BE2C (cell line): ENCODE measurements at regions not wholly inside any gene's neighbourhood (a gene's known extent, or its start where the extent isn't known, plus 50 kb on each side); places are given as distances from the start of the nearest gene placed in this dataset.

Experiments
- DNase-seq: peaks from one replicate; pipeline ENCODE4 v3.0.0-alpha.2; 2020
- H3K27me3 ChIP-seq: fragments of 250-450 bp; sonication (Bioruptor Pico); 2 replicates; pipeline ENCODE4 v1.5.1; 2020; ENCODE audit warnings: mild to moderate bottlenecking
- H3K36me3 ChIP-seq: fragments of 250-450 bp; sonication (Bioruptor Pico); 2 replicates; pipeline ENCODE4 v1.5.1; 2020; ENCODE audit warnings: mild to moderate bottlenecking
- H3K4me1 ChIP-seq: fragments of 250-450 bp; sonication (Bioruptor Pico); 2 replicates; pipeline ENCODE4 v1.5.1; 2020
- H3K4me3 ChIP-seq: 2 replicates; pipeline ENCODE4 v1.5.1; 2011; ENCODE audit warnings: low read depth, low read length
- H3K9me3 ChIP-seq: fragments of 250-450 bp; sonication (Bioruptor Pico); 2 replicates; pipeline ENCODE4 v1.5.1; 2020
- TF ChIP-seq, protein P1 (sequence below): IDR thresholded peaks from 2 replicates; pipeline ENCODE4 v1.5.1; 2012; ENCODE audit warnings: mild to moderate bottlenecking, low read depth, low read length

DNA sequence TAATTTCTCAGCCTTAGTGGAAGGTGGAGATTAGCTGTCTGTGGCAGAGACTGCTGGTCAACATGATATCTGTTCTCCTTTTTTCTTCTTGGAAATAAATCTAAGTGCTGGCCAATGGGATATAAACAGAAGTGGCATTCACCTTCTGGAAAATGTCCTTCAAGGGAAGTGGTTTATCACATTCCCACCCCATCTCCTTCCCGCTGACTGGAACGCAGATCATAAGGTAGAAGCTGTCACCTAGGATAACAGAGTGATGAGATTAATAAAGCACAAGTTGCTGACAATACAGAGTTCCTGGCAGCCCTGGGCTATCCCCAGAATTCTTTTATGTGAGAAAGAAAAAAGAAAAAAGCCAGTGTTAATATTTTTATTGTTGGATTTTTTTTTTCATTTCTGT lies 109.7 kb upstream of the OSMR start:
- no peaks in the 10 kb centered on the region for H3K9me3 ChIP-seq

DNA sequence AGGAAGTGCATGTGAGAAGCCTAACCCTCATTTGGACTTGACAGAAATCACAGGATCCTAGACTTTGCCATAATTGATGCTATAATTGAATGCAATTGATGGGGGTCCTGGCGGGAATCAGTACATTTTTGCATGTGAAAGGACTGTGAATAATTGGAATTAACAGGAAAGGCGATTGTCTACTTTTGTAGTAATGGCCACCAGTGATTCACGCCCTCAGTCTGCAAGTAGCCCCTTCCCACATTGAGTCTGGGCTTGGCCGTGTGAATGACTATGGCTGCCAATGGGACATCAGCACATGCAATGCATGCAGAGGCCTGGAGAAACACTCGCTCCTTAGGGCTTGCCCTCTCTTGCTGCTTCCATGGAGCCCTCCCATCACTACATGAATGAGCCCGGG lies 107.8 kb upstream of the OSMR start:
- no peak for DNase-seq
- H3K4me3 ChIP-seq = no peak overlapping the region
- H3K27me3 ChIP-seq = no peaks in the 10 kb centered on the region
- TF ChIP-seq, protein P1, sequence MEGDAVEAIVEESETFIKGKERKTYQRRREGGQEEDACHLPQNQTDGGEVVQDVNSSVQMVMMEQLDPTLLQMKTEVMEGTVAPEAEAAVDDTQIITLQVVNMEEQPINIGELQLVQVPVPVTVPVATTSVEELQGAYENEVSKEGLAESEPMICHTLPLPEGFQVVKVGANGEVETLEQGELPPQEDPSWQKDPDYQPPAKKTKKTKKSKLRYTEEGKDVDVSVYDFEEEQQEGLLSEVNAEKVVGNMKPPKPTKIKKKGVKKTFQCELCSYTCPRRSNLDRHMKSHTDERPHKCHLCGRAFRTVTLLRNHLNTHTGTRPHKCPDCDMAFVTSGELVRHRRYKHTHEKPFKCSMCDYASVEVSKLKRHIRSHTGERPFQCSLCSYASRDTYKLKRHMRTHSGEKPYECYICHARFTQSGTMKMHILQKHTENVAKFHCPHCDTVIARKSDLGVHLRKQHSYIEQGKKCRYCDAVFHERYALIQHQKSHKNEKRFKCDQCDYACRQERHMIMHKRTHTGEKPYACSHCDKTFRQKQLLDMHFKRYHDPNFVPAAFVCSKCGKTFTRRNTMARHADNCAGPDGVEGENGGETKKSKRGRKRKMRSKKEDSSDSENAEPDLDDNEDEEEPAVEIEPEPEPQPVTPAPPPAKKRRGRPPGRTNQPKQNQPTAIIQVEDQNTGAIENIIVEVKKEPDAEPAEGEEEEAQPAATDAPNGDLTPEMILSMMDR = no peak
- no peaks in the 10 kb centered on the region for H3K36me3 ChIP-seq
- H3K9me3 ChIP-seq = no peaks in the 10 kb centered on the region
- H3K4me1 ChIP-seq = no peaks in the 10 kb centered on the region

More for the DNA sequence above, 109.7 kb upstream of the OSMR start:
- Histone ChIP-seq H3K4me3 (no peak overlapping the region), H3K4me1 (no peaks in the 10 kb centered on the region), H3K27me3 (no peaks in the 10 kb centered on the region), H3K36me3 (no peaks in the 10 kb centered on the region)
- no peak for DNase-seq
- TF ChIP-seq, protein P1 = no peak

DNA sequence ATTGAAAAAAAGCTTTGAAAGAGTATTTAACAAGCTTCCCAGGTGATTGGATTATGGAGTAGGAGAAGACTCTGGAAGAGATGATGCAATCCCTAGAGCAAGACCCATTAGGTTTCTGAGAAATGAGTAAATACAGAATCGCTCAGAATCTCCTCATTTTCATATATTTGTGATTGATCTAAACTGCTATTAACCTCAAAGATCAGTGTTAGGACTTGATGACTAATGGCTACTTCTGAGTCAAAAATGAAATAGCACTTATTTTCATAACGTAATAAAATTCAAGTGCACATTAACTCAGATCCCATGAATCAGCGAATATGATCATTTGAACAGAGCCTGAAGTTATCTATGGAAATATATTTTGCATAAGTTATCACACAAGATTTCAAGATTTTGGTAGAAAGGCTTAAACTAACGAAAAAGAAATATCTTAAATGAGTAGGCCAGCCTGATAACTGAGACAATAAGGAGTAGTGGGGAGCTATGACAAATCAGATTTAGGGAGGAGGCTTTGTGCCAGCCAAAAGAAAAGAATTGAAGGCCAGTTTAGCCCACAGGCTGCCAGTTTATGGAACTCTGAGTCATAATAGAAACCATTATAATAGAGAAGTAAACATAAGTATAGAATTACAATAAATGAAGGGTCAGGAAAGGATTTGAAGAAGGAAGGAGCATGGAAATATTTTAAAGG lies 106.7 kb upstream of the OSMR start:
- no peaks in the 10 kb centered on the region for H3K27me3 ChIP-seq
- TF ChIP-seq, protein P1 = no peak
- no peaks in the 10 kb centered on the region for H3K36me3 ChIP-seq
- H3K4me3 ChIP-seq = no peak overlapping the region
- H3K4me1 ChIP-seq = no peaks in the 10 kb centered on the region
- H3K9me3 ChIP-seq = no peaks in the 10 kb centered on the region
- no peak for DNase-seq

DNA sequence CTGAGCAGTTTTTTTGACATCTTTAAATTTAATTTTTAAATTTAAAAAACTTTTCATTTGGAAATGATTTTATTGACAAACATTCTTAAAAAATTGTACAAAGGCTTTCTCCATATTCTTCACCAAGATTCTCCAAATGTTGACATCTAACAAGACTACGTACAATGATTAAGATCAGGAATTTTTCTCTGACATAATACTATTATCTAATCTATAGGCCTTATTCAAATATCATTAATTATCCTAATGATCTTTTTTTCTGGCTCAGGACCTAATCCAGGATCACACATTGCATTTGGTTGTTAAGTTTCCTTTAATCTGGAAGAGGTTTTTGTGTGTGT lies 106.1 kb upstream of the OSMR start:
- Histone ChIP-seq H3K36me3 (no peaks in the 10 kb centered on the region), H3K4me3 (no peak overlapping the region), H3K27me3 (no peaks in the 10 kb centered on the region), H3K9me3 (no peaks in the 10 kb centered on the region), H3K4me1 (no peaks in the 10 kb centered on the region)
- TF ChIP-seq, protein P1 = no peak
- no peak for DNase-seq

DNA sequence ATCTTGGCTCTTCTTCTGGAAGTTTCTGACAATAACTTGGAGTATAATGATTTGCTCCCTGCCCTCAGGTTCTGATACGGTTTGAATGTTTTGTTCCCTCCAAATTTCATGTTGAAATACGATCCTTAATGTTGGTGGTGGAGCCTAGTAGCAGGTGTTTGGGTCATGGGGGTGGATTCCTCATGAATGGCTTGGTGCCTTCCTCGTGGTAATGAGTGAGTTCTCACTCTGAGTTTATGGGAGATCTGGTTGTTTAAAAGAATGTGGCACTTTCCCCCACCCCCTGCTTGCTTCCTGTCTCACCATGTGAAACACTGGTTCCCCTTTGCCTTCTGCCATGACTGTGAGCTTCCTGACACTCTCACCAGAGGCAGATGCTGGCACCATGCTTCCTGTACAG lies 103.0 kb upstream of the OSMR start:
- no peaks in the 10 kb centered on the region for H3K9me3 ChIP-seq
- TF ChIP-seq, protein P1 = no peak
- H3K4me3 ChIP-seq = no peak overlapping the region
- no peaks in the 10 kb centered on the region for H3K36me3 ChIP-seq
- no peaks in the 10 kb centered on the region for H3K27me3 ChIP-seq
- H3K4me1 ChIP-seq = no peaks in the 10 kb centered on the region
- no peak for DNase-seq

DNA sequence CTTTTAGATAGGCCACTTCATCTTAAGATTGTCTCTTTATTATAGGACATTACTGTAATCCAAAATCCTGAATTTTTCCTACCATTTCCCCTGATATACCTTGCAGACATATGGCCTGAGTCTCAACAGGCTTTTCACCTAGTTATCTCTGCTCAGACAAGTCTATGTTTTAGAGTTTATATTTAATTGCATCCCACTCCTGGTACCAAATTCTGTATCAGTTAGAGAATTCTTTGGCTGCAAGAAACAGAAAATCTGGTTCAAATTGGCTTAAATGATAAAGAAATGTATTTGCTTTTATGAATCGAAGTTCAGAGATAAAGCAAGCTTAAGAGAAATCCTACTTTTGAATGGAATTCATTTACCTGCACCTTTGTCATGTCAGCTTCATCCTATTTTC lies 102.2 kb upstream of the OSMR start:
- DNase-seq = no peak
- H3K4me1 ChIP-seq = no peaks in the 10 kb centered on the region
- no peaks in the 10 kb centered on the region for H3K27me3 ChIP-seq
- no peak overlapping the region for H3K4me3 ChIP-seq
- TF ChIP-seq, protein P1 = no peak
- no peaks in the 10 kb centered on the region for H3K36me3 ChIP-seq
- no peaks in the 10 kb centered on the region for H3K9me3 ChIP-seq
